Psoas muscle (tissue), 7 donors: ENCODE measurements at regions not wholly inside any gene's neighbourhood (a gene's known extent, or its start where the extent isn't known, plus 50 kb on each side); places are given as distances from the start of the nearest gene placed in this dataset.

Experiments used
- ATAC-seq, 4 donors: fragments of 200-7000 bp; cut with Tn5 transposase; one replicate each; pipeline ENCODE4 v1.9.1; 2020; ENCODE audit warnings: moderate library complexity in 3 of 4, mild to moderate bottlenecking in 2 of 4
- DNase-seq, 2 donors: peaks; one replicate each; pipeline ENCODE4 v3.0.0-alpha.2; 2020
- H3K27ac ChIP-seq: fragments of 200-600 bp; one replicate; pipeline ENCODE4 v1.8.0; 2022
- H3K27me3 ChIP-seq, 3 donors: fragments of 200-600 bp in 1 of 3; one replicate each; pipeline versions ENCODE4 v1.6.1 to v1.8.0; 2013 to 2022; ENCODE audit warnings: low read length in 2 of 3, mild to moderate bottlenecking in 2 of 3, moderate library complexity in 1 of 3; ENCODE audit not compliant: insufficient read depth in 3 of 3
- H3K36me3 ChIP-seq, 2 donors: fragments of 200-600 bp in 1 of 2; one replicate each; pipeline versions ENCODE4 v1.6.1 to v1.8.0; 2013 to 2022; ENCODE audit warnings: low read depth in 1 of 2, mild to moderate bottlenecking in 1 of 2, moderate library complexity in 1 of 2; ENCODE audit not compliant: insufficient read depth in 1 of 2
- H3K4me1 ChIP-seq: fragments of 200-600 bp; one replicate; pipeline ENCODE4 v1.8.0; 2022
- H3K4me3 ChIP-seq: fragments of 200-600 bp; one replicate; pipeline ENCODE4 v1.8.0; 2022; ENCODE audit warnings: mild to moderate bottlenecking
- H3K9me3 ChIP-seq: fragments of 200-600 bp; one replicate; pipeline ENCODE4 v1.8.0; 2022
- CTCF ChIP-seq: fragments of 200-600 bp; IDR thresholded peaks from one replicate; pipeline ENCODE4 v1.8.0; 2022; ENCODE audit warnings: antibody characterized with exemption
- WGBS, 3 donors: extraction: QIAGEN DNeasy Blood & Tissue Kit; methylation state at CpG; one replicate each; pipeline versions ENCODE4 v1.1.6 to v1.1.7; 2013; 5-methylcytosine and 5-hydroxymethylcytosine counted together
- intact Hi-C, 2 donors: fragments of 100-400 bp; cut with DNase I; formaldehyde crosslinking; loops; one replicate each; pipeline versions ENCODE4 v1.11.0 to v1.14.2; 2022
- donor health status: healthy with polysubstance abuse.
- donor health status: DM: no; HTN: no; CAD: no; lungs with moderate emphysema.
- donor health status: Bipolar disorder and iron deficiency.
- donor health status: healthy.
- donor health status: DM: yes; HTN: yes; CAD: no.
- donor health status: DM: no; HTN: no; CAD: no.
- donor health status: DM: yes; HTN: yes; CAD: no.

GRCh38 chr12:126359216-126359615, 1294.0 kb downstream of the AACS start:
- Histone ChIP-seq H3K4me1 (no peaks in the 10 kb centered on the region), H3K27me3 (no peaks in the 10 kb centered on the region), H3K36me3 (no peaks in the 10 kb centered on the region), H3K4me3 (no peak overlapping the region), H3K9me3 (no peaks in the 10 kb centered on the region), H3K27ac (no peak overlapping the region)
- DNase-seq (no peak), ATAC-seq (no peak)
- intact Hi-C loops, result no loop called here
- WGBS, 3 donors, result 55 to 67% (median 61%) methylated on average over 3 of the region's 3 CpGs
- no peak for TF ChIP-seq CTCF

GRCh38 chr12:126361804-126362203, 1296.6 kb downstream of the AACS start:
- intact Hi-C loops, result no loop called here
- H3K27ac ChIP-seq, result no peak overlapping the region
- DNase-seq (no peak), ATAC-seq (no peak)
- WGBS, 3 donors, result 80 to 83% (median 83%) methylated on average over 3 of the region's 3 CpGs
- no peaks in the 10 kb centered on the region for H3K27me3 ChIP-seq
- no peaks in the 10 kb centered on the region for H3K36me3 ChIP-seq
- no peak overlapping the region for H3K4me3 ChIP-seq
- H3K9me3 ChIP-seq, result no peaks in the 10 kb centered on the region
- no peaks in the 10 kb centered on the region for H3K4me1 ChIP-seq
- no peak for TF ChIP-seq CTCF

GRCh38 chr12:126362493-126362892, 1297.3 kb downstream of the AACS start:
- no peak for TF ChIP-seq CTCF
- WGBS, 3 donors, result 75 to 84% (median 81%) methylated on average over 5 of the region's 5 CpGs
- no peaks in the 10 kb centered on the region for H3K36me3 ChIP-seq
- no peaks in the 10 kb centered on the region for H3K27me3 ChIP-seq
- H3K9me3 ChIP-seq, result no peaks in the 10 kb centered on the region
- no peak overlapping the region for H3K27ac ChIP-seq
- DNase-seq, result no peak
- no peaks in the 10 kb centered on the region for H3K4me1 ChIP-seq
- intact Hi-C loops, result no loop called here
- no peak overlapping the region for H3K4me3 ChIP-seq
- ATAC-seq, result no peak

- Histone ChIP-seq H3K9me3 (no peaks in the 10 kb centered on the region), H3K36me3 (no peaks in the 10 kb centered on the region), H3K4me1 (no peaks in the 10 kb centered on the region), H3K27me3 (no peaks in the 10 kb centered on the region), H3K27ac (no peak overlapping the region), H3K4me3 (no peak overlapping the region)
- ATAC-seq (no peak), DNase-seq (no peak)
- intact Hi-C loops, result no loop called here
- TF ChIP-seq CTCF, result no peak
- WGBS, 3 donors, result 54 to 79% (median 67%) methylated on average over 9 of the region's 9 CpGs
These were observed 1297.7 kb downstream of the AACS start for GRCh38 chr12:126362964-126363363.
